ENCODE measurements at regions not wholly inside any gene's neighbourhood (a gene's known extent, or its start where the extent isn't known, plus 50 kb on each side); places are given as distances from the start of the nearest gene placed in this dataset.

- no peaks in the 10 kb centered on the region for H3K79me2 ChIP-seq (ENCODE audit: insufficient read depth, low read length)
- no peak for TF ChIP-seq CTCF (IDR thresholded peaks at IDR 0.05)
- 80% methylated on average over 1 of the region's 1 CpG for WGBS (ENCODE audit: insufficient coverage)
- H3K27me3 ChIP-seq (ENCODE audit: control insufficient read depth in 2 of 2, insufficient read depth in 2 of 2, low read length in 2 of 2): no peaks in the 10 kb centered on the region
- H3K9ac ChIP-seq (ENCODE audit: insufficient read depth, low read length, poor library complexity, severe bottlenecking): no peak overlapping the region
- H3K4me3 Mint-ChIP-seq: no peak overlapping the region
- no peak overlapping the region for H2AFZ ChIP-seq (ENCODE audit: insufficient read depth, low read depth, low read length, poor library complexity, severe bottlenecking)
- H3K9me3 Mint-ChIP-seq: peaks cover 2 to 16% (median 11%) of the 10 kb centered on the region in 7 donors
- H3K27me3 Mint-ChIP-seq (ENCODE audit: low read depth in 3 of 3): peaks cover 0 to 8% (median 3%) of the 10 kb centered on the region in 3 donors
- intact Hi-C loops (cut with micrococcal nuclease): no loop called here
- H3K4me2 ChIP-seq (replicated peaks; ENCODE audit: extremely low read depth, low read length, poor library complexity, severe bottlenecking): no peak overlapping the region
- H3K27ac Mint-ChIP-seq: no peak overlapping the region
- H3K9me3 ChIP-seq (replicated peaks in 1 of 2; ENCODE audit: control insufficient read depth in 1 of 2, insufficient read depth in 1 of 2, low read length in 2 of 2): peaks cover 0 to 8% of the 10 kb centered on the region in 2 donors
- H3K4me1 Mint-ChIP-seq: no peaks in the 10 kb centered on the region
- no peaks in the 10 kb centered on the region for H3K36me3 Mint-ChIP-seq
- no peaks in the 10 kb centered on the region for H4K20me1 ChIP-seq (ENCODE audit: insufficient read depth, low read length)
- no peaks in the 10 kb centered on the region for H3K36me3 ChIP-seq (replicated peaks in 1 of 2; ENCODE audit: control insufficient read depth in 1 of 2, insufficient read depth in 2 of 2, low read length in 2 of 2)
- no peaks in the 10 kb centered on the region for H3K4me1 ChIP-seq (ENCODE audit: control insufficient read depth in 1 of 2, insufficient read depth in 2 of 2, low read length in 2 of 2)
- H3K27ac ChIP-seq (ENCODE audit: low read depth in 1 of 2, low read length in 2 of 2): no peak overlapping the region
- DNase-seq: no peak
- no peak overlapping the region for H3K4me3 ChIP-seq (replicated peaks in 1 of 3; ENCODE audit: low read depth in 2 of 3, low read length in 3 of 3)
Measured at GRCh38 chrX:1873671-1874070, 258.8 kb downstream of the ASMT start.

GRCh38 chrX:1874416-1874815, 259.6 kb downstream of the ASMT start:
- H2AFZ ChIP-seq (ENCODE audit: insufficient read depth, low read depth, low read length, poor library complexity, severe bottlenecking): no peak overlapping the region
- intact Hi-C loops (cut with micrococcal nuclease): no loop called here
- H3K27me3 Mint-ChIP-seq (ENCODE audit: low read depth in 3 of 3): peaks cover 0 to 8% (median 3%) of the 10 kb centered on the region in 3 donors

More at GRCh38 chrX:1874416-1874815, 259.6 kb downstream of the ASMT start:
- Histone ChIP-seq H4K20me1 (ENCODE audit: insufficient read depth, low read length) (no peaks in the 10 kb centered on the region), H3K27ac (ENCODE audit: low read depth in 1 of 2, low read length in 2 of 2) (no peak overlapping the region), H3K4me2 (replicated peaks; ENCODE audit: extremely low read depth, low read length, poor library complexity, severe bottlenecking) (no peak overlapping the region), H3K9ac (ENCODE audit: insufficient read depth, low read length, poor library complexity, severe bottlenecking) (no peak overlapping the region), H3K27me3 (ENCODE audit: control insufficient read depth in 2 of 2, insufficient read depth in 2 of 2, low read length in 2 of 2) (no peaks in the 10 kb centered on the region), H3K9me3 (replicated peaks in 1 of 2; ENCODE audit: control insufficient read depth in 1 of 2, insufficient read depth in 1 of 2, low read length in 2 of 2) (peaks cover 6 to 13% of the 10 kb centered on the region in 2 donors), H3K4me3 (replicated peaks in 1 of 3; ENCODE audit: low read depth in 2 of 3, low read length in 3 of 3) (no peak overlapping the region), H3K79me2 (ENCODE audit: insufficient read depth, low read length) (no peaks in the 10 kb centered on the region), H3K4me1 (ENCODE audit: control insufficient read depth in 1 of 2, insufficient read depth in 2 of 2, low read length in 2 of 2) (no peaks in the 10 kb centered on the region), H3K36me3 (replicated peaks in 1 of 2; ENCODE audit: control insufficient read depth in 1 of 2, insufficient read depth in 2 of 2, low read length in 2 of 2) (no peaks in the 10 kb centered on the region)
- Mint-ChIP-seq H3K36me3 (no peaks in the 10 kb centered on the region), H3K27ac (no peak overlapping the region), H3K4me3 (no peak overlapping the region), H3K9me3 (peaks cover 4 to 22% (median 16%) of the 10 kb centered on the region in 7 donors), H3K4me1 (no peaks in the 10 kb centered on the region)
- no peak for DNase-seq
- WGBS (ENCODE audit: insufficient coverage): 100% methylated on average over 1 of the region's 6 CpGs
- no peak for TF ChIP-seq CTCF (IDR thresholded peaks at IDR 0.05)

Measured in CD14-positive monocyte (primary cell).